ENCODE measurements at regions not wholly inside any gene's neighbourhood (a gene's known extent, or its start where the extent isn't known, plus 50 kb on each side); places are given as distances from the start of the nearest gene placed in this dataset.

GRCh38 chr4:176013476-176014247 is 52.0 kb upstream of the WDR17 start:
- DNase-seq, result no peak

GRCh38 chr4:176014583-176015108 is 51.0 kb upstream of the WDR17 start:
- DNase-seq, result no peak
